ENCODE measurements at regions not wholly inside any gene's neighbourhood (a gene's known extent, or its start where the extent isn't known, plus 50 kb on each side); places are given as distances from the start of the nearest gene placed in this dataset.

- TF ChIP-seq ZNF565 (CRISPR knock-in tag; conservative IDR thresholded peaks at IDR 0.05; ENCODE audit: low read depth) (no peak), SNAI2 (CRISPR knock-in tag; IDR thresholded peaks at IDR 0.05) (no peak), POU6F1 (CRISPR knock-in tag; IDR thresholded peaks at IDR 0.05; ENCODE audit: borderline replicate concordance, low read depth) (no peak), ISL1 (CRISPR knock-in tag; IDR thresholded peaks at IDR 0.05) (no peak), PPARA (CRISPR knock-in tag; IDR thresholded peaks at IDR 0.05; ENCODE audit: borderline replicate concordance) (no peak), CSDC2 (CRISPR knock-in tag; IDR thresholded peaks at IDR 0.05) (no peak), ZFP3 (CRISPR knock-in tag; IDR thresholded peaks at IDR 0.05) (no peak), OSR1 (CRISPR knock-in tag; IDR thresholded peaks at IDR 0.05) (no peak), ZC3H10 (CRISPR knock-in tag; IDR thresholded peaks at IDR 0.05) (no peak), PATZ1 (CRISPR knock-in tag; IDR thresholded peaks at IDR 0.05; ENCODE audit: borderline replicate concordance) (no peak), ZNF70 (CRISPR knock-in tag; IDR thresholded peaks at IDR 0.05) (no peak), ZFP30 (CRISPR knock-in tag; IDR thresholded peaks at IDR 0.05) (no peak)
- TF ChIP-seq, protein P1, sequence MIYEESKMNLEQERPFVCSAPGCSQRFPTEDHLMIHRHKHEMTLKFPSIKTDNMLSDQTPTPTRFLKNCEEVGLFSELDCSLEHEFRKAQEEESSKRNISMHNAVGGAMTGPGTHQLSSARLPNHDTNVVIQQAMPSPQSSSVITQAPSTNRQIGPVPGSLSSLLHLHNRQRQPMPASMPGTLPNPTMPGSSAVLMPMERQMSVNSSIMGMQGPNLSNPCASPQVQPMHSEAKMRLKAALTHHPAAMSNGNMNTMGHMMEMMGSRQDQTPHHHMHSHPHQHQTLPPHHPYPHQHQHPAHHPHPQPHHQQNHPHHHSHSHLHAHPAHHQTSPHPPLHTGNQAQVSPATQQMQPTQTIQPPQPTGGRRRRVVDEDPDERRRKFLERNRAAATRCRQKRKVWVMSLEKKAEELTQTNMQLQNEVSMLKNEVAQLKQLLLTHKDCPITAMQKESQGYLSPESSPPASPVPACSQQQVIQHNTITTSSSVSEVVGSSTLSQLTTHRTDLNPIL (CRISPR knock-in tag; IDR thresholded peaks at IDR 0.05; ENCODE audit: low read depth): no peak
Observed at GRCh38 chr5:167623354-167623753, 668.1 kb upstream of the WWC1 start.

All from SK-N-SH treated with all-trans-retinoic acid at 6 μM for 48 hours (cell line).